ENCODE measurements at regions not wholly inside any gene's neighbourhood (a gene's known extent, or its start where the extent isn't known, plus 50 kb on each side); places are given as distances from the start of the nearest gene placed in this dataset.

GRCh38 chr11:129590753-129591475 is 215.3 kb downstream of the BARX2 start:
- no peak for DNase-seq (ENCODE audit: low spot score)

GRCh38 chr11:129591527-129591926 is 215.9 kb downstream of the BARX2 start:
- DNase-seq (ENCODE audit: low spot score): no peak

- DNase-seq (ENCODE audit: low spot score): no peak
These were observed 216.5 kb downstream of the BARX2 start for GRCh38 chr11:129592191-129592590.

- no peak for DNase-seq (ENCODE audit: low spot score)
These were observed 217.4 kb downstream of the BARX2 start for GRCh38 chr11:129593098-129593497.

- no peak for DNase-seq (ENCODE audit: low spot score)
These were observed 219.7 kb downstream of the BARX2 start for GRCh38 chr11:129595038-129595962.

GRCh38 chr11:129596351-129596750 is 219.3 kb upstream of the TMEM45B start:
- DNase-seq (ENCODE audit: low spot score): no peak

- no peak for DNase-seq (ENCODE audit: low spot score)
These were observed 217.3 kb upstream of the TMEM45B start for GRCh38 chr11:129598378-129598777.

- DNase-seq (ENCODE audit: low spot score): no peak
These were observed 209.8 kb upstream of the TMEM45B start for GRCh38 chr11:129605815-129606214.

- no peak for DNase-seq (ENCODE audit: low spot score)
These were observed 206.9 kb upstream of the TMEM45B start for GRCh38 chr11:129608711-129609110.

- no peak for DNase-seq (ENCODE audit: low spot score)
These were observed 205.5 kb upstream of the TMEM45B start for GRCh38 chr11:129610125-129610524.

GRCh38 chr11:129610545-129610944 is 205.1 kb upstream of the TMEM45B start:
- DNase-seq (ENCODE audit: low spot score): no peak

GRCh38 chr11:129611661-129612446 is 203.8 kb upstream of the TMEM45B start:
- no peak for DNase-seq (ENCODE audit: low spot score)

GRCh38 chr11:129612447-129612961 is 203.1 kb upstream of the TMEM45B start:
- DNase-seq (ENCODE audit: low spot score): no peak

- DNase-seq (ENCODE audit: low spot score): no peak
These were observed 202.6 kb upstream of the TMEM45B start for GRCh38 chr11:129613071-129613470.

GRCh38 chr11:129614256-129614944 is 201.2 kb upstream of the TMEM45B start:
- DNase-seq (ENCODE audit: low spot score): no peak

GRCh38 chr11:129618046-129618569 is 197.5 kb upstream of the TMEM45B start:
- DNase-seq (ENCODE audit: low spot score): no peak

GRCh38 chr11:129620237-129621104 is 195.2 kb upstream of the TMEM45B start:
- DNase-seq (ENCODE audit: low spot score): no peak

- DNase-seq (ENCODE audit: low spot score): no peak
These were observed 189.7 kb upstream of the TMEM45B start for GRCh38 chr11:129625930-129626329.

GRCh38 chr11:129631201-129631600 is 184.4 kb upstream of the TMEM45B start:
- no peak for DNase-seq (ENCODE audit: low spot score)

- DNase-seq (ENCODE audit: low spot score): no peak
These were observed 178.7 kb upstream of the TMEM45B start for GRCh38 chr11:129636926-129637325.

Measured in kidney capillary endothelial cell (primary cell).